IMR-90 (cell line): ENCODE measurements at regions not wholly inside any gene's neighbourhood (a gene's known extent, or its start where the extent isn't known, plus 50 kb on each side); places are given as distances from the start of the nearest gene placed in this dataset.

Experiments used
- ATAC-seq: fragments of 200-7000 bp; cut with Tn5 transposase; 2 replicates; pipeline ENCODE4 v1.9.1; 2020; ENCODE audit warnings: low read depth, mild to moderate bottlenecking, moderate library complexity
- BruUV-seq: library from RNA; stranded (reverse); fragments of 400-500 nt; replicated peaks from 2 replicates; lab custom pipeline; 2021; lab: Mats Ljungman, UMichigan
- CTCF ChIA-PET: fragments of 300-600 bp; formaldehyde crosslinking; extraction: SDS; loops from one replicate; lab custom pipeline; 2021; ENCODE audit warnings: antibody characterized with exemption; lab: Yijun Ruan, JAX
- POLR2A ChIA-PET: fragments of 300-600 bp; sonication (Branson Sonifier 250); formaldehyde crosslinking; loops from one replicate; lab custom pipeline; 2022; ENCODE audit warnings: antibody characterized with exemption; ENCODE audit not compliant: unreplicated experiment; lab: Charles Lee
- DNase-seq: peaks from one replicate; pipeline ENCODE4 v3.0.0; 2013
- H2AFZ ChIP-seq: replicated peaks from 2 replicates; pipeline ENCODE3; 2013; ENCODE audit warnings: low read length, mild to moderate bottlenecking; ENCODE audit not compliant: poor library complexity
- H2AK5ac ChIP-seq: 2 replicates; pipeline ENCODE4 v1.6.1; 2013; ENCODE audit warnings: low read depth, low read length, inconsistent platforms
- H2AK9ac ChIP-seq: replicated peaks from 2 replicates; pipeline ENCODE3; 2013; ENCODE audit warnings: mild to moderate bottlenecking, low read depth, low read length, moderate library complexity; ENCODE audit not compliant: poor library complexity
- H2BK120ac ChIP-seq: 2 replicates; pipeline ENCODE4 v1.6.1; 2013; ENCODE audit warnings: low read depth, low read length, inconsistent platforms
- H2BK15ac ChIP-seq: 3 replicates; pipeline ENCODE4 v1.6.1; 2013; ENCODE audit warnings: low read depth, low read length, inconsistent platforms
- H2BK20ac ChIP-seq: 2 replicates; pipeline ENCODE4 v1.6.1; 2013; ENCODE audit warnings: low read depth, mild to moderate bottlenecking, inconsistent platforms, low read length, moderate library complexity
- H2BK5ac ChIP-seq: 2 replicates; pipeline ENCODE4 v1.6.1; 2013; ENCODE audit warnings: mild to moderate bottlenecking, low read depth, low read length, inconsistent platforms; ENCODE audit not compliant: poor library complexity, severe bottlenecking
- H3K14ac ChIP-seq: replicated peaks from 2 replicates; pipeline ENCODE4 v1.6.1; 2013; ENCODE audit warnings: low read depth, low read length, inconsistent platforms
- H3K18ac ChIP-seq: 2 replicates; pipeline ENCODE4 v1.6.1; 2013; ENCODE audit warnings: low read depth, low read length, control low read depth
- H3K23ac ChIP-seq: 2 replicates; pipeline ENCODE4 v1.6.1; 2013; ENCODE audit warnings: low read depth, low read length, inconsistent platforms
- H3K27ac ChIP-seq: 2 replicates; pipeline ENCODE4 v1.5.1; 2013; ENCODE audit warnings: mild to moderate bottlenecking, control low read depth, low read length; ENCODE audit not compliant: insufficient read depth
- H3K27me3 ChIP-seq: 2 replicates; pipeline ENCODE4 v1.6.1; 2013; ENCODE audit warnings: low read length; ENCODE audit not compliant: control insufficient read depth, insufficient read depth
- H3K36me3 ChIP-seq: 2 replicates; pipeline ENCODE4 v1.6.1; 2013; ENCODE audit warnings: low read length, mixed read lengths; ENCODE audit not compliant: control insufficient read depth, insufficient read depth
- H3K4ac ChIP-seq: 2 replicates; pipeline ENCODE4 v1.6.1; 2013; ENCODE audit warnings: low read depth, low read length, inconsistent platforms
- H3K4me1 ChIP-seq: 2 replicates; pipeline ENCODE4 v1.6.1; 2013; ENCODE audit warnings: low read length, mixed read lengths; ENCODE audit not compliant: control insufficient read depth, insufficient read depth
- H3K4me2 ChIP-seq: 2 replicates; pipeline ENCODE4 v1.6.1; 2013; ENCODE audit warnings: low read depth, mild to moderate bottlenecking, control low read depth, low read length, moderate library complexity
- H3K4me3 ChIP-seq: 2 replicates; pipeline ENCODE4 v1.5.1; 2013; ENCODE audit warnings: low read depth, mild to moderate bottlenecking, control low read depth, low read length, moderate library complexity; ENCODE audit not compliant: insufficient read depth
- H3K56ac ChIP-seq: 2 replicates; pipeline ENCODE4 v1.6.1; 2013; ENCODE audit warnings: low read length, inconsistent platforms; ENCODE audit not compliant: insufficient read depth; ENCODE audit errors: extremely low read depth
- H3K79me1 ChIP-seq, 2 experiments: 2 replicates each; pipeline ENCODE4 v1.6.1; 2013; ENCODE audit warnings: low read length in 2 of 2, inconsistent platforms in 1 of 2, low read depth in 1 of 2
- H3K9ac ChIP-seq: 2 replicates; pipeline ENCODE4 v1.6.1; 2013; ENCODE audit warnings: low read depth, low read length, control low read depth
- H3K9me1 ChIP-seq: 2 replicates; pipeline ENCODE4 v1.6.1; 2013; ENCODE audit warnings: low read length, inconsistent platforms; ENCODE audit not compliant: insufficient read depth
- H3K9me3 ChIP-seq: 2 replicates; pipeline ENCODE4 v1.6.1; 2013; ENCODE audit warnings: low read length; ENCODE audit not compliant: control insufficient read depth, insufficient read depth
- H4K20me1 ChIP-seq: 2 replicates; pipeline ENCODE4 v1.6.1; 2013; ENCODE audit warnings: low read length, inconsistent platforms; ENCODE audit not compliant: insufficient read depth
- H4K5ac ChIP-seq: 2 replicates; pipeline ENCODE4 v1.6.1; 2013; ENCODE audit warnings: mild to moderate bottlenecking, low read depth, low read length, control low read depth
- H4K8ac ChIP-seq, 2 experiments: 2 replicates each; pipeline ENCODE4 v1.6.1; 2013; ENCODE audit warnings: low read depth in 2 of 2, low read length in 2 of 2, control low read depth in 1 of 2, inconsistent platforms in 1 of 2
- H4K91ac ChIP-seq: 2 replicates; pipeline ENCODE4 v1.6.1; 2013; ENCODE audit warnings: low read depth, low read length, inconsistent platforms; ENCODE audit not compliant: insufficient read depth
- BHLHE40 ChIP-seq: fragments of 150-350 bp; IDR thresholded peaks from 2 replicates; pipeline ENCODE4 v1.6.1; 2016; ENCODE audit warnings: mild to moderate bottlenecking, low read depth, low read length
- CEBPB ChIP-seq: IDR thresholded peaks from 2 replicates; pipeline ENCODE4 v1.6.1; 2012; ENCODE audit warnings: low read depth, low read length, improper control_type of control experiment
- CHD1 ChIP-seq: IDR thresholded peaks from 2 replicates; pipeline ENCODE4 v1.6.1; 2012; ENCODE audit warnings: low read depth, low read length, improper control_type of control experiment
- CTCF ChIP-seq: conservative IDR thresholded peaks from 2 replicates; pipeline ENCODE4 v1.5.1; 2012; ENCODE audit warnings: mild to moderate bottlenecking, low read depth, low read length, improper control_type of control experiment
- FOS ChIP-seq: fragments of 150-350 bp; IDR thresholded peaks from 2 replicates; pipeline ENCODE4 v1.6.1; 2016; ENCODE audit warnings: low read depth, low read length
- MAFK ChIP-seq: IDR thresholded peaks from 2 replicates; pipeline ENCODE4 v1.6.1; 2012; ENCODE audit warnings: low read depth, low read length, improper control_type of control experiment
- MAZ ChIP-seq: IDR thresholded peaks from 2 replicates; pipeline ENCODE4 v1.6.1; 2012; ENCODE audit warnings: low read depth, mild to moderate bottlenecking, low read length, improper control_type of control experiment, moderate library complexity, borderline replicate concordance
- MXI1 ChIP-seq: IDR thresholded peaks from 2 replicates; pipeline ENCODE4 v1.6.1; 2012; ENCODE audit warnings: low read depth, mild to moderate bottlenecking, low read length, moderate library complexity, borderline replicate concordance
- NFE2L2 ChIP-seq: fragments of 150-350 bp; IDR thresholded peaks from 2 replicates; pipeline ENCODE4 v1.6.1; 2016; ENCODE audit warnings: low read depth, mild to moderate bottlenecking, low read length
- POLR2A ChIP-seq: IDR thresholded peaks from 2 replicates; pipeline ENCODE4 v1.6.1; 2012; ENCODE audit warnings: mild to moderate bottlenecking, low read depth, low read length
- RAD21 ChIP-seq: IDR thresholded peaks from 2 replicates; pipeline ENCODE4 v1.6.1; 2012; ENCODE audit warnings: low read length, improper control_type of control experiment
- RCOR1 ChIP-seq: IDR thresholded peaks from 2 replicates; pipeline ENCODE4 v1.6.1; 2012; ENCODE audit warnings: mild to moderate bottlenecking, low read length, improper control_type of control experiment; ENCODE audit not compliant: insufficient replicate concordance
- RFX5 ChIP-seq: IDR thresholded peaks from 2 replicates; pipeline ENCODE4 v1.8.0; 2012; ENCODE audit warnings: low read depth, mild to moderate bottlenecking, low read length, moderate library complexity
- SMC3 ChIP-seq: fragments of 150-350 bp; IDR thresholded peaks from 2 replicates; pipeline ENCODE4 v1.6.1; 2016; ENCODE audit warnings: low read depth, mild to moderate bottlenecking, antibody characterized with exemption, low read length, moderate library complexity
- WGBS, 2 experiments: methylation state at CpG; one replicate each; pipeline versions ENCODE4 v1.1.5 to v1.1.7; 2013; ENCODE audit warnings: missing lambda C conversion rate in 2 of 2; ENCODE audit not compliant: insufficient read length in 1 of 2; ENCODE audit errors: extremely low coverage in 2 of 2; 5-methylcytosine and 5-hydroxymethylcytosine counted together
- dilution Hi-C: fragments of 300-500 bp; cut with HindIII; formaldehyde crosslinking; loops from one replicate; pipeline ENCODE4 v1.14.3; 2018; ENCODE audit warnings: low sequenced_read_pairs; ENCODE audit not compliant: unreplicated experiment
- in situ Hi-C: fragments of 300-500 bp; cut with MboI; formaldehyde crosslinking; loops from 3 replicates; pipeline ENCODE4 v1.14.3; 2019; ENCODE audit warnings: low sequenced_read_pairs, inconsistent platforms, mixed read lengths
- intact Hi-C: fragments of 100-400 bp; cut with micrococcal nuclease; formaldehyde crosslinking; loops from 2 replicates; pipeline ENCODE4 v1.10.0; 2022
- TF ChIP-seq, protein P1 (sequence below): fragments of 150-350 bp; IDR thresholded peaks from 2 replicates; pipeline ENCODE4 v1.6.1; 2017; ENCODE audit warnings: mild to moderate bottlenecking, antibody characterized with exemption, low read length, low read depth
- TF ChIP-seq, protein P2 (sequence below): fragments of 150-350 bp; IDR thresholded peaks from 2 replicates; pipeline ENCODE4 v1.6.1; 2016; ENCODE audit warnings: low read depth, mild to moderate bottlenecking, low read length, moderate library complexity, borderline replicate concordance

GRCh38 chr18:33851546-33852078, 273.6 kb downstream of the ASXL3 start:
- H2BK15ac ChIP-seq = no peak overlapping the region
- H3K9me3 ChIP-seq = no peaks in the 10 kb centered on the region
- H3K18ac ChIP-seq = no peak overlapping the region
- dilution Hi-C loops = no loop called here
- WGBS, 2 experiments = no CpG with 5 or more reads among the region's 3 CpGs
- H2AK5ac ChIP-seq = no peak overlapping the region
- no peak overlapping the region for H3K9ac ChIP-seq
- ChIA-PET CTCF (no interaction called here), POLR2A (no interaction called here)
- intact Hi-C loops = no loop called here
- no peak overlapping the region for H3K4me3 ChIP-seq
- H3K27ac ChIP-seq = no peak overlapping the region
- H3K4ac ChIP-seq = no peak overlapping the region
- no peak overlapping the region for H4K91ac ChIP-seq
- no peaks in the 10 kb centered on the region for H3K79me1 ChIP-seq
- H3K14ac ChIP-seq = no peak overlapping the region
- H2BK120ac ChIP-seq = no peak overlapping the region
- no peak overlapping the region for H4K5ac ChIP-seq
- TF ChIP-seq SMC3 (no peak), MAZ (no peak), BHLHE40 (no peak), NFE2L2 (no peak), MXI1 (no peak), RFX5 (no peak), CHD1 (no peak), RAD21 (no peak), POLR2A (no peak), MAFK (no peak), FOS (no peak), CTCF (no peak), RCOR1 (no peak), CEBPB (no peak)
- TF ChIP-seq, protein P1, sequence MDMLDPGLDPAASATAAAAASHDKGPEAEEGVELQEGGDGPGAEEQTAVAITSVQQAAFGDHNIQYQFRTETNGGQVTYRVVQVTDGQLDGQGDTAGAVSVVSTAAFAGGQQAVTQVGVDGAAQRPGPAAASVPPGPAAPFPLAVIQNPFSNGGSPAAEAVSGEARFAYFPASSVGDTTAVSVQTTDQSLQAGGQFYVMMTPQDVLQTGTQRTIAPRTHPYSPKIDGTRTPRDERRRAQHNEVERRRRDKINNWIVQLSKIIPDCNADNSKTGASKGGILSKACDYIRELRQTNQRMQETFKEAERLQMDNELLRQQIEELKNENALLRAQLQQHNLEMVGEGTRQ = no peak
- TF ChIP-seq, protein P2, sequence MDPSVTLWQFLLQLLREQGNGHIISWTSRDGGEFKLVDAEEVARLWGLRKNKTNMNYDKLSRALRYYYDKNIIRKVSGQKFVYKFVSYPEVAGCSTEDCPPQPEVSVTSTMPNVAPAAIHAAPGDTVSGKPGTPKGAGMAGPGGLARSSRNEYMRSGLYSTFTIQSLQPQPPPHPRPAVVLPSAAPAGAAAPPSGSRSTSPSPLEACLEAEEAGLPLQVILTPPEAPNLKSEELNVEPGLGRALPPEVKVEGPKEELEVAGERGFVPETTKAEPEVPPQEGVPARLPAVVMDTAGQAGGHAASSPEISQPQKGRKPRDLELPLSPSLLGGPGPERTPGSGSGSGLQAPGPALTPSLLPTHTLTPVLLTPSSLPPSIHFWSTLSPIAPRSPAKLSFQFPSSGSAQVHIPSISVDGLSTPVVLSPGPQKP = no peak
- H3K23ac ChIP-seq = no peak overlapping the region
- H3K36me3 ChIP-seq = no peaks in the 10 kb centered on the region
- no peak overlapping the region for H2AK9ac ChIP-seq
- DNase-seq (no peak), ATAC-seq (no peak)
- in situ Hi-C loops = no loop called here
- H3K9me1 ChIP-seq = no peaks in the 10 kb centered on the region
- no peak overlapping the region for H2AFZ ChIP-seq
- H3K27me3 ChIP-seq = no peaks in the 10 kb centered on the region
- no peaks in the 10 kb centered on the region for H4K20me1 ChIP-seq
- no peak overlapping the region for H4K8ac ChIP-seq
- no peak overlapping the region for H2BK20ac ChIP-seq
- no peak overlapping the region for H3K4me2 ChIP-seq
- BruUV-seq = no TSS peak
- no peak overlapping the region for H3K56ac ChIP-seq
- no peak overlapping the region for H2BK5ac ChIP-seq
- H3K4me1 ChIP-seq = no peaks in the 10 kb centered on the region
